Ovary (tissue), 3 donors: ENCODE measurements at regions not wholly inside any gene's neighbourhood (a gene's known extent, or its start where the extent isn't known, plus 50 kb on each side); places are given as distances from the start of the nearest gene placed in this dataset.

Experiments
- CTCF ChIP-seq, 3 donors: fragments of 450-650 bp in 2 of 3; fragments of 200-600 bp in 1 of 3; IDR thresholded peaks; one replicate each; pipeline versions ENCODE4 v1.5.1 to v1.8.0; 2016 to 2022; ENCODE audit warnings: antibody characterized with exemption in 3 of 3, mild to moderate bottlenecking in 1 of 3
- POLR2A ChIP-seq: fragments of 450-650 bp; IDR thresholded peaks from one replicate; pipeline ENCODE4 v1.6.1; 2017; ENCODE audit warnings: antibody characterized with exemption, mild to moderate bottlenecking, moderate library complexity
- donor health status: DM: no; HTN: no; CAD: no.

DNA sequence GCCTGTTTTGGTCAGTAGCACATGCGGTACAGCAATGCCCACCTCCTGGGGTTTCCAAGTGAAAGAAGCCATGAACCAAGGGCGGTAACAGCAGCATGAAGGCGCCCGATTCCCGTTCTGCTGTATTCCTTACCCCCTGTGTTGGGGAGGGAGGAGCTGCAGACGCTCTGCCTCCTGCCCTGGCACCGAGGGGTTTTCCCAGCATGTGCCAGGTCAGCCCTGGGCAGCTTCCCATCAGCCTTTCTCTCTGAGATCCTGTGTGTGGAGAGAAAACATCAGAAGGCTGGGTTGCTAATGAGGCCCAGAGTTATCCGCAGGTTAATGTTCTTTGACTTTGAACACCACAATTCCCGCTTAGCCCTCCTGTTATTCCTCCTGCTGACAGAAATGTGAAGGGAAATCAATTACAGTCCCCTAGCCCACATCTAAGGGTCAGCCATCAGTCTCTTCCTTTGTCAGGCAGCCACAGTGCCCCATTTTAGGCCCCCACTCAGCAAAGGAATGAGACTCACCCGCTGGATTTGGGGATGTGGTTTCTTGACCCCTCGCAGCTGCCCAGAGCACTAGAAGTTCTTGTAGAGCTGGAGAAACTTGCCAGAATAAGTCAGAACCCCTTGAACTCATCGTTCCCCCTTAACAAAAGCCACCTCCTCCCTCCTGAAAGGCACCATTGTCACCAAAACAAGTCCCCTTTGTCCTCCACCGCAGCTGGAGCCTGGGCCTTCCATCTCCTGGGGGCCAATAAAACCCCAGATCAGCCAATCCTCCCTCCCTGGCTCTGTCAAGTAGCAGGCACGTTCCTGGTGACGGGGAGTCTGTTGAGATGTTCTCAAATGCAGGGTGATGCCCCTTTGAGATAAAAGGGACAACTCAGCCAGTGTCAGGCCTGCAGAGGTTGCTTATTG is 168.5 kb downstream of the KATNIP start:
- TF ChIP-seq CTCF (IDR thresholded peaks at IDR 0.05) (no peak), POLR2A (no peak)
